Right lobe of liver (tissue), 6 donors: ENCODE measurements at regions not wholly inside any gene's neighbourhood (a gene's known extent, or its start where the extent isn't known, plus 50 kb on each side); places are given as distances from the start of the nearest gene placed in this dataset.

Source experiments
- ATAC-seq, 4 donors: fragments of 200-7000 bp; cut with Tn5 transposase; one replicate each; pipeline ENCODE4 v1.9.1; 2020; ENCODE audit warnings: mild to moderate bottlenecking in 4 of 4, moderate library complexity in 4 of 4
- DNase-seq, 3 donors: peaks; one replicate each; pipeline ENCODE4 v3.0.0-alpha.2; 2020
- H3K27ac ChIP-seq, 3 donors: fragments of 200-600 bp; one replicate each; pipeline ENCODE4 v1.8.0; 2022
- H3K27me3 ChIP-seq, 2 donors: fragments of 200-600 bp; one replicate each; pipeline ENCODE4 v1.8.0; 2022
- H3K36me3 ChIP-seq, 4 donors: fragments of 200-600 bp; sonication (generic) in 1 of 4; one replicate each; pipeline versions ENCODE4 v1.5.1 to v1.8.0; 2017 to 2022; ENCODE audit warnings: control low read depth in 1 of 4
- H3K4me1 ChIP-seq, 4 donors: fragments of 200-600 bp; sonication (generic) in 1 of 4; one replicate each; pipeline versions ENCODE4 v1.5.1 to v1.8.0; 2017 to 2022; ENCODE audit warnings: control low read depth in 1 of 4
- H3K4me3 ChIP-seq, 3 donors: fragments of 200-600 bp; one replicate each; pipeline ENCODE4 v1.8.0; 2022
- H3K9me3 ChIP-seq, 4 donors: fragments of 200-600 bp; sonication (generic) in 1 of 4; one replicate each; pipeline versions ENCODE4 v1.5.1 to v1.8.0; 2017 to 2022; ENCODE audit warnings: control low read depth in 1 of 4
- POLR2A ChIP-seq: fragments of 450-650 bp; IDR thresholded peaks from one replicate; pipeline ENCODE4 v1.6.1; 2017; ENCODE audit warnings: antibody characterized with exemption, mild to moderate bottlenecking
- WGBS: methylation state at CpG from one replicate; pipeline ENCODE4 v1.1.6; 2018; ENCODE audit warnings: low coverage, low lambda C conversion rate; ENCODE audit not compliant: insufficient coverage; ENCODE audit errors: missing lambda C conversion rate; 5-methylcytosine and 5-hydroxymethylcytosine counted together
- intact Hi-C, 2 donors: fragments of 100-400 bp; cut with DNase I; formaldehyde crosslinking; loops; one replicate each; pipeline versions ENCODE4 v1.11.2 to v1.14.1; 2022
- TF ChIP-seq, protein P1 (sequence below), 4 donors: fragments of 200-600 bp in 3 of 4; fragments of 450-650 bp in 1 of 4; IDR thresholded peaks; one replicate each; pipeline versions ENCODE4 v1.5.1 to v1.8.0; 2016 to 2022; ENCODE audit warnings: antibody characterized with exemption in 4 of 4, mild to moderate bottlenecking in 2 of 4
- donor health status: DM: no; HTN: yes; CAD: no.
- donor health status: DM: no; HTN: no; CAD: no.
- donor health status: DM: no; HTN: no; CAD: no.
- donor health status: DM: no; HTN: yes; CAD: no.
- donor health status: DM: no; HTN: yes; CAD: no.

DNA sequence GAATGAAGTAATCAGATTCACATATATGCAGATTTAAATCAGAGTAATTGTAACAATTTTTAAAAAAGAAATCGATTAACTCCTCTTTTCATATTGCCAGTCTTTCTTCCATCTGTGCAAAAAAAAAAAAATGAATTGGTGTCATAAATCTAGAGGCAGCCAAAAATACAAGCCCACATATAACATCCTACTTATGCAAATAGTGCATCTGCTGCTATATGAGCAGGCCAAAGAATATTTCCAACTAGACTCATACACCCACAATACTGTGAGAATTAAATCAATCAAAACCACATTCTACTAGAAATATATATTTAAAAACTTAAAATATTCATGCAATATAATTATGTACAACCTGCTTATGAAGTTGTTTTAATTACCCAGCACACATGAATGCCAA lies 298.1 kb upstream of the TRAM1L1 start:
- Histone ChIP-seq H3K36me3 (no peaks in the 10 kb centered on the region), H3K4me3 (no peak overlapping the region), H3K9me3 (no peaks in the 10 kb centered on the region), H3K27ac (no peak overlapping the region), H3K4me1 (no peaks in the 10 kb centered on the region), H3K27me3 (no peaks in the 10 kb centered on the region)
- no peak for ATAC-seq
- 73% methylated on average over 1 of the region's 1 CpG for WGBS
- DNase-seq = no peak
- intact Hi-C loops = no loop called here
- TF ChIP-seq, protein P1, sequence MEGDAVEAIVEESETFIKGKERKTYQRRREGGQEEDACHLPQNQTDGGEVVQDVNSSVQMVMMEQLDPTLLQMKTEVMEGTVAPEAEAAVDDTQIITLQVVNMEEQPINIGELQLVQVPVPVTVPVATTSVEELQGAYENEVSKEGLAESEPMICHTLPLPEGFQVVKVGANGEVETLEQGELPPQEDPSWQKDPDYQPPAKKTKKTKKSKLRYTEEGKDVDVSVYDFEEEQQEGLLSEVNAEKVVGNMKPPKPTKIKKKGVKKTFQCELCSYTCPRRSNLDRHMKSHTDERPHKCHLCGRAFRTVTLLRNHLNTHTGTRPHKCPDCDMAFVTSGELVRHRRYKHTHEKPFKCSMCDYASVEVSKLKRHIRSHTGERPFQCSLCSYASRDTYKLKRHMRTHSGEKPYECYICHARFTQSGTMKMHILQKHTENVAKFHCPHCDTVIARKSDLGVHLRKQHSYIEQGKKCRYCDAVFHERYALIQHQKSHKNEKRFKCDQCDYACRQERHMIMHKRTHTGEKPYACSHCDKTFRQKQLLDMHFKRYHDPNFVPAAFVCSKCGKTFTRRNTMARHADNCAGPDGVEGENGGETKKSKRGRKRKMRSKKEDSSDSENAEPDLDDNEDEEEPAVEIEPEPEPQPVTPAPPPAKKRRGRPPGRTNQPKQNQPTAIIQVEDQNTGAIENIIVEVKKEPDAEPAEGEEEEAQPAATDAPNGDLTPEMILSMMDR (IDR thresholded peaks at IDR 0.05) = no peak
- no peak for TF ChIP-seq POLR2A

DNA sequence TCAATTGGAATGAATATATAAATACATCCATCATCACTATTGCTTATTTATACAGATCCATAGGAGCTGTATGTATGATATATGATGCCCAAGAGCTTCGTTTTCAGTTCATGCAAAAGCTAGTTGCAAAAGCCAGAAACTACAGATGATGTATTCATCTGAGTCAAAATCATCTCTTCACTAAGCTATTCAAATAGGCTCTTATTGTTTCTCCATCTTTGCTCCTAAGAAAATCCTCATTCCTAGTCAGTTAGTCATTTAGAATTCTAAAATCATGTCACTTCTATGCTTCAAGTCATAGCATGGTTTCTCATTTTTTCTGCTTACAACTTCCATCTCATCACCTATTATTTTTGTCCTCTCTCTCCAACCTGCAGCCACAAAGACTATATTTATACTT lies 300.1 kb upstream of the TRAM1L1 start:
- Histone ChIP-seq H3K4me3 (no peak overlapping the region), H3K36me3 (no peaks in the 10 kb centered on the region), H3K9me3 (no peaks in the 10 kb centered on the region), H3K27me3 (no peaks in the 10 kb centered on the region), H3K4me1 (no peaks in the 10 kb centered on the region), H3K27ac (no peak overlapping the region)
- intact Hi-C loops = no loop called here
- 38% methylated on average over 1 of the region's 1 CpG for WGBS
- ATAC-seq (no peak), DNase-seq (no peak)
- TF ChIP-seq POLR2A = no peak
- TF ChIP-seq, protein P1 (IDR thresholded peaks at IDR 0.05) = no peak

DNA sequence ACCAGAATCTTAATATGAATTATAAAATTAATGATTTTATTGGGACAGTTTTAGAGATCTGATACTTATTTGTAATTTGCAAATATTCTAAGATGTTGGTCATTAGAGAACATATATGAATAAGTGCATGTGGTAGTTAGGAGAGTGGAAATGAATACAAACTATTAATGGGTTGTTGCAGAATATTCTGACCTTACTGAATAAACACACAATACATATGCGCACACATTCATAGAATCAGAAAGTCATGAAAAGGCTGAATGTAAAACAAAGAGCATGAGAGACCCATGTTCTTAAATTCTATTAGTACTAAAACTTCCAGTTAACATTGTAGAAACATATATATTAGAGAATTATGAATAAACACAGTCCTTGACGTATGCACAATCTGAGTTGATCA lies 301.7 kb upstream of the TRAM1L1 start:
- Histone ChIP-seq H3K4me3 (no peak overlapping the region), H3K9me3 (no peaks in the 10 kb centered on the region), H3K4me1 (no peaks in the 10 kb centered on the region), H3K27me3 (no peaks in the 10 kb centered on the region), H3K36me3 (no peaks in the 10 kb centered on the region), H3K27ac (no peak overlapping the region)
- 66% methylated on average over 2 of the region's 2 CpGs for WGBS
- intact Hi-C loops = no loop called here
- TF ChIP-seq POLR2A = no peak
- TF ChIP-seq, protein P1 (IDR thresholded peaks at IDR 0.05) = no peak
- DNase-seq (no peak), ATAC-seq (no peak)

DNA sequence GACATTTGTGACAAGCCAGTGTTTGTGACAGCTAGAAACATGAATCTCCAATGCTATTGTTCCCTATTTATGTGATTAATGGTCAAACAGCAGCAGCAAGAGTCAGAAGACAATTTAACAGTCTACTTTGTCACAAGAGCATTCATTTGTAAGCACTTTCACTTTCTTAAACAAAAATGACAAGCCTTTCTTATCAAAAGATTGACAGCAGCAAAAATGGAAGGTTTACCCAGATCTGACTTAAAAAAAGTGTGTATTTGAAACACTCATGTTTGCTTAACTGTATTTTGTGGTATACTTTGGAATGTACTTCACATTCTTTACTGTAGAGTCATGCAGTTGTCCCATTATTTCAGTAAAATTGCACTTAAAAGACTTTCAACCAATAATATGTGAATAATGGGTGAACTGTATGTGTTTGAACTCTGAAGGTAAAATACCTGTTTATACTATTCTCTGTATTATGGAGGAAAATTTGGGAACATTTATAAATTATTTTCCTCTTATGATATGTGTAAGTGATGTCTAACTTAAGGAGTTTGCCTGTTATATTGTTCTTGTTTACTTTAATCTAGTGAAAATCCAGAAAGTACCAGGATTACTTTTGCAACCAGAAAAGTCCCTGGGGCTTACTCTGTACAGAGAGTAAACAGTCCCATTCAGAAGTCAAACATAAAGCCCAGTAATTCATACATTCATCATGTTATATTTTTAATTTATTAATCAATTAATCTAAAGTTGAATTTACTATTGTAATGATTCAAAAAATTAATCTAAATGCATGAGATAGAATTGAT lies 314.9 kb upstream of the TRAM1L1 start:
- Histone ChIP-seq H3K27ac (no peak overlapping the region), H3K4me1 (no peaks in the 10 kb centered on the region), H3K4me3 (no peak overlapping the region), H3K36me3 (no peaks in the 10 kb centered on the region), H3K27me3 (no peaks in the 10 kb centered on the region), H3K9me3 (no peaks in the 10 kb centered on the region)
- TF ChIP-seq, protein P1 (IDR thresholded peaks at IDR 0.05) = no peak
- TF ChIP-seq POLR2A = no peak
- intact Hi-C loops = no loop called here
- ATAC-seq (no peak), DNase-seq (no peak)
